Right lobe of liver (tissue), 4 donors: ENCODE measurements at regions not wholly inside any gene's neighbourhood (a gene's known extent, or its start where the extent isn't known, plus 50 kb on each side); places are given as distances from the start of the nearest gene placed in this dataset.

ENCODE experiments used
- POLR2A ChIP-seq: fragments of 450-650 bp; IDR thresholded peaks from one replicate; pipeline ENCODE4 v1.6.1; 2017; ENCODE audit warnings: antibody characterized with exemption, mild to moderate bottlenecking
- TF ChIP-seq, protein P1 (sequence below), 4 donors: fragments of 200-600 bp in 3 of 4; fragments of 450-650 bp in 1 of 4; IDR thresholded peaks; one replicate each; pipeline versions ENCODE4 v1.5.1 to v1.8.0; 2016 to 2022; ENCODE audit warnings: antibody characterized with exemption in 4 of 4, mild to moderate bottlenecking in 2 of 4
- donor health status: DM: no; HTN: no; CAD: no.
- donor health status: DM: no; HTN: no; CAD: no.
- donor health status: DM: no; HTN: yes; CAD: no.

DNA sequence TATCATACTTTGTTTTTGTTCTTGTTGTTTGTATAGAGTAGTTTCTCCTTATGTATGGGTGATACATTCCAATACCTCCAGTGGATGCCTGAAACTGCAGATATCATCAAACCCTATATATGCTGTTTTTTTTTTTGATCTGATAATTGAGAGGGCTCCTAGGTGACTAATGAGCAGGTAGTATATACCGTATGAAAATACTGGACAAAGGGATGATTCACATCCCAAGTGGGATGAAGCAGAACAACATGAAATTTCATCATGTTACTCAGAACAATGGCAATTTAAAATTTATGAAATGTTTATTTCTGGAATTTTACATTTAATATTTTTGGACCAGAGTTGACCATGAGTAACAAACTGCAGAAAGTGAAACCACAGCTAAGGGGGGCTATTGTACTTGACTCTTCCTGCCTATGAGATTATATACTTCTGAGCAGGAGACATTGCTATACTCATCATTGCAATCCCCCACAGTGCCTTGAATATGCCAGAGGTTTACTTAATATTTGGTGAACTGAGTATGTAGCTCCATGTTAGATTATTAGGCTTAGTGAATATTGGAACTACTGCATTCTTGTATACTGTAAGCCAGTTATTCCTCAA is 258.7 kb upstream of the FBXL7 start:
- no peak for TF ChIP-seq POLR2A
- TF ChIP-seq, protein P1, sequence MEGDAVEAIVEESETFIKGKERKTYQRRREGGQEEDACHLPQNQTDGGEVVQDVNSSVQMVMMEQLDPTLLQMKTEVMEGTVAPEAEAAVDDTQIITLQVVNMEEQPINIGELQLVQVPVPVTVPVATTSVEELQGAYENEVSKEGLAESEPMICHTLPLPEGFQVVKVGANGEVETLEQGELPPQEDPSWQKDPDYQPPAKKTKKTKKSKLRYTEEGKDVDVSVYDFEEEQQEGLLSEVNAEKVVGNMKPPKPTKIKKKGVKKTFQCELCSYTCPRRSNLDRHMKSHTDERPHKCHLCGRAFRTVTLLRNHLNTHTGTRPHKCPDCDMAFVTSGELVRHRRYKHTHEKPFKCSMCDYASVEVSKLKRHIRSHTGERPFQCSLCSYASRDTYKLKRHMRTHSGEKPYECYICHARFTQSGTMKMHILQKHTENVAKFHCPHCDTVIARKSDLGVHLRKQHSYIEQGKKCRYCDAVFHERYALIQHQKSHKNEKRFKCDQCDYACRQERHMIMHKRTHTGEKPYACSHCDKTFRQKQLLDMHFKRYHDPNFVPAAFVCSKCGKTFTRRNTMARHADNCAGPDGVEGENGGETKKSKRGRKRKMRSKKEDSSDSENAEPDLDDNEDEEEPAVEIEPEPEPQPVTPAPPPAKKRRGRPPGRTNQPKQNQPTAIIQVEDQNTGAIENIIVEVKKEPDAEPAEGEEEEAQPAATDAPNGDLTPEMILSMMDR (IDR thresholded peaks at IDR 0.05): no peak
